ENCODE measurements at regions not wholly inside any gene's neighbourhood (a gene's known extent, or its start where the extent isn't known, plus 50 kb on each side); places are given as distances from the start of the nearest gene placed in this dataset.
A peak's percentile ranks its signal among the peaks of the same experiment; 100 is the strongest.

DNA sequence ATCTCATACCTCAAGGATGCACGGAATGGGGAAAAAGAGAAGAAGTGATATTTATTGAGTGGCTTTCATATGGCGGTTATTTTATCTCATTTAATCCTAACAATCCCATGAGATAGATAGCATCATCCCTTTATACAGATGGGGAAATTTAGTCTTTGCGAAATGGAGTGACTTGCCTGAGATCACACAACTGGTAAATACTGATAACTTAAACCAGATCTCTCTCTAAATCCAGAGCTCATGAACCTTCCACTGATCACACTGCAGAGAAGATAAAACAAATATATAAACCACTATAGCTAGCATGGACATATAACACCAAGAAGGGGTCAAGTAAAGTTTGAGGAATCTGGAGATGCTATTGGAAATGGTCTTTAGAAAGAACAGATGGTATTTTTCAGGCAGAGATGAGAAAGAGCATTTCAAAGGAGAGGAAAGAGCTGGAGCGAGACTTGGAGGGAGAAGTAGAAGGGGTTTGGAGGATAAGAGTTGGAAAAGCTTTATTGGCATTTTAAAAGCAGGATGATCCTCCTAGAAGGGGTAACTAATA is 139.8 kb upstream of the TNFAIP3 start:
- Histone ChIP-seq H3K4me1 (ENCODE audit: control insufficient read depth in 4 of 4, insufficient read depth in 4 of 4, low read length in 3 of 4) (peaks cover 0 to 14% (median 10%) of the 10 kb centered on the region in 4 donors), H3K9ac (ENCODE audit: low read depth in 1 of 2, low read length in 2 of 2) (no peak overlapping the region), H3K9me3 (ENCODE audit: control insufficient read depth in 4 of 4, low read length in 3 of 4) (no peaks in the 10 kb centered on the region), H3K27ac (ENCODE audit: low read depth in 1 of 2, low read length in 2 of 2) (no peak overlapping the region), H3K27me3 (ENCODE audit: control insufficient read depth in 4 of 4, insufficient read depth in 4 of 4, low read length in 3 of 4) (no peaks in the 10 kb centered on the region), H3K36me3 (ENCODE audit: control insufficient read depth in 4 of 4, insufficient read depth in 3 of 4, low read depth in 1 of 4, low read length in 3 of 4) (no peaks in the 10 kb centered on the region), H3K4me3 (ENCODE audit: low read depth in 1 of 3, low read length in 3 of 3) (no peak overlapping the region)
- DNase-seq (ENCODE audit: low spot score): no peak
- WGBS: 83% methylated on average over 4 of the region's 4 CpGs
- TF ChIP-seq TAF1 (conservative IDR thresholded peaks at IDR 0.05) (no peak), FOXA2 (IDR thresholded peaks at IDR 0.05) (no peak), JUND (IDR thresholded peaks at IDR 0.05) (no peak), GABPA (IDR thresholded peaks at IDR 0.05 in 1 of 2, conservative IDR thresholded peaks at IDR 0.05 in 1 of 2) (no peak), RXRA (IDR thresholded peaks at IDR 0.05) (no peak), HNF4A (conservative IDR thresholded peaks at IDR 0.05) (no peak), HNF4G (IDR thresholded peaks at IDR 0.05) (no peak)
- TF ChIP-seq, protein P1, sequence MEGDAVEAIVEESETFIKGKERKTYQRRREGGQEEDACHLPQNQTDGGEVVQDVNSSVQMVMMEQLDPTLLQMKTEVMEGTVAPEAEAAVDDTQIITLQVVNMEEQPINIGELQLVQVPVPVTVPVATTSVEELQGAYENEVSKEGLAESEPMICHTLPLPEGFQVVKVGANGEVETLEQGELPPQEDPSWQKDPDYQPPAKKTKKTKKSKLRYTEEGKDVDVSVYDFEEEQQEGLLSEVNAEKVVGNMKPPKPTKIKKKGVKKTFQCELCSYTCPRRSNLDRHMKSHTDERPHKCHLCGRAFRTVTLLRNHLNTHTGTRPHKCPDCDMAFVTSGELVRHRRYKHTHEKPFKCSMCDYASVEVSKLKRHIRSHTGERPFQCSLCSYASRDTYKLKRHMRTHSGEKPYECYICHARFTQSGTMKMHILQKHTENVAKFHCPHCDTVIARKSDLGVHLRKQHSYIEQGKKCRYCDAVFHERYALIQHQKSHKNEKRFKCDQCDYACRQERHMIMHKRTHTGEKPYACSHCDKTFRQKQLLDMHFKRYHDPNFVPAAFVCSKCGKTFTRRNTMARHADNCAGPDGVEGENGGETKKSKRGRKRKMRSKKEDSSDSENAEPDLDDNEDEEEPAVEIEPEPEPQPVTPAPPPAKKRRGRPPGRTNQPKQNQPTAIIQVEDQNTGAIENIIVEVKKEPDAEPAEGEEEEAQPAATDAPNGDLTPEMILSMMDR (IDR thresholded peaks at IDR 0.05; ENCODE audit: low read depth, low read length, missing input control): no peak

DNA sequence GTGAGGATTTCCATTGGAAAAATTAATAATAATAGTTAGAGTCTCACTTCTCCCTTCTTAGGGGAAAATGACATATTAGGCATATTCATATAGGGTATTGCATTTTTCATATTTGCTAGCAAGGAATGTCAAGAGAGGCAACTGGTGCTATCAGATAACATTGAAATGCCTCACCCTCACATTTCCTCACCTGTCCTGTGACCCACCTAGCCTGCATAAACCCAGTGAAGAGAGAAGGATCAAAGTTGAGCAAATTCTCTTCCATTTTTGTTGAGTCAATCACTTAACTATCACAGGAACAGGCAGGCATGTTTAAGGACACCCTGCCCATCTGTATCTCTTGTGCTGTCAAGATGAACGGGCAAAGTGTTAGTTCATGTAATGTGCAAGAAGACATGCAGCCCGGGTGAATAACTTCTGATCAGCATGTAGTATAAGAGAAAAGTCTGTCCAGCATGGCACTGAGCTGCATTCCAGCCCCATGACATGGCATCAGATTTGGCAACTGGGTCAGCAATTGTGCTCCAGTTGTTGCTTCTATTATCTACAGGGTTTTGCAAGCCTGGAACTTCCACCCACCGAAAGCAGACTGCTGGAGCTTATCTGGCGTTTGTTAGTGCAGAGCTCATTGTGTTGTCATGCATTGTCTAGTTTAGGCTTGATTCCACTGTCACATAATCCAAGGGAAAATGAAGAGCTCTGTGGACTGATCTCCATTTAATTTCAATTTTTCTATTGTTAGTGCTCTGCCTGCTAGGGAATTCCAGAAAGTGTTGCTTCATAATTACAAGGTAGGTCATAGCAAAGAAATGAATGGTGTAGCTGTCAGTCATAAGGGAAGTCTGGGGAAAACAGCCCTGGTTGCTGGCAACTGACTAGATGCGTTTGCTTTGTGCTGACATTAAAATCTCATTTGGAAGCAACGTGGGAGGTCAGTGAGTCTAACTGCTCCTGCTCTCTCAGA is 138.4 kb upstream of the TNFAIP3 start:
- Histone ChIP-seq H3K27me3 (ENCODE audit: control insufficient read depth in 4 of 4, insufficient read depth in 4 of 4, low read length in 3 of 4) (no peaks in the 10 kb centered on the region), H3K36me3 (ENCODE audit: control insufficient read depth in 4 of 4, insufficient read depth in 3 of 4, low read depth in 1 of 4, low read length in 3 of 4) (no peaks in the 10 kb centered on the region), H3K4me3 (ENCODE audit: low read depth in 1 of 3, low read length in 3 of 3) (no peak overlapping the region), H3K9me3 (ENCODE audit: control insufficient read depth in 4 of 4, low read length in 3 of 4) (no peaks in the 10 kb centered on the region), H3K4me1 (ENCODE audit: control insufficient read depth in 4 of 4, insufficient read depth in 4 of 4, low read length in 3 of 4) (peaks cover 0 to 4% (median 2%) of the 10 kb centered on the region in 4 donors), H3K27ac (ENCODE audit: low read depth in 1 of 2, low read length in 2 of 2) (no peak overlapping the region), H3K9ac (ENCODE audit: low read depth in 1 of 2, low read length in 2 of 2) (no peak overlapping the region)
- peak; percentile 34 for TF ChIP-seq SP1 (IDR thresholded peaks at IDR 0.05)
- peak in 1 of 2 donors; percentile 34 for TF ChIP-seq HNF4A (conservative IDR thresholded peaks at IDR 0.05)
- no peak for TF ChIP-seq RAD21 (IDR thresholded peaks at IDR 0.05)
- TF ChIP-seq REST (IDR thresholded peaks at IDR 0.05): no peak
- peak in 1 of 2 donors; percentile 32 for TF ChIP-seq RXRA (IDR thresholded peaks at IDR 0.05)
- no peak for TF ChIP-seq YY1 (IDR thresholded peaks at IDR 0.05)
- 63% methylated on average over 6 of the region's 6 CpGs for WGBS
- no peak for DNase-seq (ENCODE audit: low spot score)
